PC-3 (cell line): ENCODE measurements at regions not wholly inside any gene's neighbourhood (a gene's known extent, or its start where the extent isn't known, plus 50 kb on each side); places are given as distances from the start of the nearest gene placed in this dataset.

Source experiments
- ATAC-seq: fragments of 200-7000 bp; cut with Tn5 transposase; 2 replicates; pipeline ENCODE4 v1.9.1; 2020; ENCODE audit warnings: mild to moderate bottlenecking, moderate library complexity
- BruUV-seq: library from RNA; stranded (reverse); fragments of 400-500 nt; replicated peaks from 2 replicates; lab custom pipeline; 2021; lab: Mats Ljungman, UMichigan
- CTCF ChIA-PET: fragments of 300-600 bp; sonication (Branson Sonifier 250); formaldehyde crosslinking; loops from one replicate; lab custom pipeline; 2022; ENCODE audit warnings: antibody characterized with exemption; lab: Charles Lee
- POLR2A ChIA-PET: fragments of 300-600 bp; sonication (Branson Sonifier 250); formaldehyde crosslinking; loops from one replicate; lab custom pipeline; 2022; ENCODE audit warnings: antibody characterized with exemption; ENCODE audit not compliant: unreplicated experiment; lab: Charles Lee
- DNase-seq: peaks from one replicate; pipeline ENCODE4 v3.0.0-alpha.2; 2015
- H2AFZ ChIP-seq: fragments of 300-600 bp; sonication (generic); 2 replicates; pipeline ENCODE4 v1.6.0; 2016; ENCODE audit warnings: antibody characterized with exemption, low read length
- H3F3A ChIP-seq: fragments of 300-600 bp; sonication (generic); one replicate; pipeline ENCODE4 v1.6.0; 2017; ENCODE audit warnings: antibody characterized with exemption, low read length, control low read depth, mild to moderate bottlenecking; ENCODE audit not compliant: unreplicated experiment
- H3K27ac ChIP-seq: fragments of 300-600 bp; sonication (generic); 2 replicates; pipeline ENCODE4 v1.5.1; 2016; ENCODE audit warnings: mild to moderate bottlenecking, low read length
- H3K27me3 ChIP-seq: fragments of 300-600 bp; sonication (generic); 2 replicates; pipeline ENCODE4 v1.6.1; 2016; ENCODE audit warnings: low read length, mixed read lengths
- H3K36me3 ChIP-seq: fragments of 300-600 bp; sonication (generic); 2 replicates; pipeline ENCODE4 v1.6.1; 2016; ENCODE audit warnings: low read depth, mixed run types, low read length, mixed read lengths
- H3K4me1 ChIP-seq: fragments of 300-600 bp; sonication (generic); 2 replicates; pipeline ENCODE4 v1.5.1; 2016; ENCODE audit warnings: low read length; ENCODE audit not compliant: insufficient read depth
- H3K4me2 ChIP-seq: fragments of 300-600 bp; sonication (generic); 2 replicates; pipeline ENCODE4 v1.6.0; 2016; ENCODE audit warnings: low read length
- H3K4me3 ChIP-seq: fragments of 300-600 bp; sonication (generic); 2 replicates; pipeline ENCODE4 v1.5.1; 2016; ENCODE audit warnings: mild to moderate bottlenecking, low read length, mixed read lengths
- H3K79me2 ChIP-seq: fragments of 300-600 bp; sonication (generic); 2 replicates; pipeline ENCODE4 v1.6.1; 2017; ENCODE audit warnings: low read length, mixed read lengths
- H3K9ac ChIP-seq: fragments of 300-600 bp; sonication (generic); 2 replicates; pipeline ENCODE4 v1.6.0; 2016; ENCODE audit warnings: mild to moderate bottlenecking, low read length
- H3K9me2 ChIP-seq: fragments of 300-600 bp; sonication (generic); replicated peaks from 2 replicates; pipeline ENCODE4 v1.6.1; 2016; ENCODE audit warnings: mixed run types, low read length, mixed read lengths
- H3K9me3 ChIP-seq: fragments of 300-600 bp; sonication (generic); 2 replicates; pipeline ENCODE4 v1.6.1; 2016; ENCODE audit warnings: low read length, mixed read lengths
- H4K20me1 ChIP-seq: fragments of 300-600 bp; sonication (generic); 2 replicates; pipeline ENCODE4 v1.6.1; 2016; ENCODE audit warnings: low read length, mixed read lengths
- CTCF ChIP-seq: fragments of 300-600 bp; sonication (generic); conservative IDR thresholded peaks from 2 replicates; pipeline ENCODE4 v1.5.1; 2017; ENCODE audit warnings: antibody characterized with exemption, low read depth, mild to moderate bottlenecking, low read length
- EZH2 ChIP-seq: fragments of 300-600 bp; sonication (generic); IDR thresholded peaks from one replicate; pipeline ENCODE4 v1.6.1; 2017; ENCODE audit warnings: antibody characterized with exemption, mild to moderate bottlenecking, low read length; ENCODE audit not compliant: unreplicated experiment
- EZH2phosphoT487 ChIP-seq: fragments of 300-600 bp; sonication (generic); IDR thresholded peaks from 2 replicates; pipeline ENCODE4 v1.6.1; 2018; ENCODE audit warnings: mild to moderate bottlenecking, antibody characterized with exemption, low read length, borderline replicate concordance
- intact Hi-C: fragments of 100-400 bp; cut with micrococcal nuclease; formaldehyde crosslinking; loops from 2 replicates; pipeline ENCODE4 v1.9.0; 2023

DNA sequence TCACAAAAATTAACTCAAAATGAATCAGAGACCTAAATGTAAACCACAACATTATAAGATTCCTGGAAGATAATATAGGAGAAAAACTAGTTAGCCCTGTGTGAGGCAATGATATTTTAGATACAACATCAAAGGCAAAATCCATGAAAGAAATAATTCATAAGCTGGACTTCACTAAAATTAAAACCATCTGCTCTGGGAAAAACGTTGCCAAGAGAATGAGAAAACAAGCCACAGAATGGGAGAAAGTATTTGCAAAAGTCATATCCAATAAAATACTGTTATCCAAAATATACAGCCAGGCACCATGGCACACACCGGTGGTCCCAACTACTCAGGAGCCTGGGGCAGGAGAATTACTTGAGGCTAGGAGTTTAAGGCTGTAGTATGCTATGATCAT is 70.3 kb downstream of the SYF2 start:
- Histone ChIP-seq H3K4me2 (no peak overlapping the region), H3K9me3 (0 out of 2 replicates have a peak, but pooled peaks cover 3% of the 10 kb centered on the region), H3K4me1 (peaks cover under 1% of the 10 kb centered on the region; the same call in 1 of the 2 replicates), H3K27me3 (peaks cover 31% of the 10 kb centered on the region), H3K79me2 (no peaks in the 10 kb centered on the region), H3F3A (no peaks in the 10 kb centered on the region), H2AFZ (no peak overlapping the region), H4K20me1 (no peaks in the 10 kb centered on the region), H3K9ac (no peak overlapping the region), H3K4me3 (no peak overlapping the region), H3K9me2 (no peaks in the 10 kb centered on the region), H3K36me3 (no peaks in the 10 kb centered on the region), H3K27ac (no peak overlapping the region)
- no peak for ATAC-seq
- no TSS peak for BruUV-seq
- intact Hi-C loops: no loop called here
- TF ChIP-seq EZH2 (no peak), EZH2phosphoT487 (no peak), CTCF (no peak)
- CTCF ChIA-PET: no interaction called here
- no peak for DNase-seq
- POLR2A ChIA-PET: no interaction called here

GRCh38 chr1:25157846-25158245 is 74.5 kb downstream of the SYF2 start:
- no peak overlapping the region for H3K27ac ChIP-seq
- no peaks in the 10 kb centered on the region for H3K4me1 ChIP-seq
- no peaks in the 10 kb centered on the region for H4K20me1 ChIP-seq
- no peaks in the 10 kb centered on the region for H3K36me3 ChIP-seq
- ATAC-seq (no peak), DNase-seq (no peak)
- CTCF ChIA-PET: no interaction called here
- intact Hi-C loops: no loop called here
- no peaks in the 10 kb centered on the region for H3K79me2 ChIP-seq
- H3K4me3 ChIP-seq: no peak overlapping the region
- no peaks in the 10 kb centered on the region for H3K9me2 ChIP-seq
- H3K27me3 ChIP-seq: peaks cover 60% of the 10 kb centered on the region
- H3K4me2 ChIP-seq: no peak overlapping the region
- H3F3A ChIP-seq: no peaks in the 10 kb centered on the region
- TF ChIP-seq CTCF (no peak), EZH2 (no peak), EZH2phosphoT487 (no peak)
- POLR2A ChIA-PET: no interaction called here
- H2AFZ ChIP-seq: no peak overlapping the region
- no peak overlapping the region for H3K9ac ChIP-seq
- H3K9me3 ChIP-seq: 0 out of 2 replicates have a peak, but pooled peaks cover 3% of the 10 kb centered on the region
- no TSS peak for BruUV-seq

- Histone ChIP-seq H3K27ac (no peak overlapping the region), H2AFZ (no peak overlapping the region), H3K9ac (no peak overlapping the region), H3K4me2 (no peak overlapping the region), H3F3A (no peaks in the 10 kb centered on the region), H3K79me2 (no peaks in the 10 kb centered on the region), H4K20me1 (no peaks in the 10 kb centered on the region), H3K4me1 (no peaks in the 10 kb centered on the region), H3K4me3 (no peak overlapping the region), H3K9me2 (no peaks in the 10 kb centered on the region), H3K9me3 (no peaks in the 10 kb centered on the region), H3K36me3 (no peaks in the 10 kb centered on the region), H3K27me3 (peaks cover 70% of the 10 kb centered on the region)
- ChIA-PET CTCF (no interaction called here), POLR2A (no interaction called here)
- BruUV-seq: no TSS peak
- TF ChIP-seq CTCF: no peak
- intact Hi-C loops: no loop called here
- DNase-seq (no peak), ATAC-seq (no peak)
Measured at GRCh38 chr1:25150985-25151495, 81.3 kb downstream of the SYF2 start.
